Gastroesophageal sphincter (tissue), 3 donors: ENCODE measurements at regions not wholly inside any gene's neighbourhood (a gene's known extent, or its start where the extent isn't known, plus 50 kb on each side); places are given as distances from the start of the nearest gene placed in this dataset.

Experiments
- CTCF ChIP-seq, 4 experiments: fragments of 200-600 bp in 2 of 4; fragments of 450-650 bp in 2 of 4; sonication (generic) in 1 of 4; IDR thresholded peaks; one replicate each; pipeline ENCODE4 v1.5.1; 2017 to 2019; ENCODE audit warnings: antibody characterized with exemption in 4 of 4, mild to moderate bottlenecking in 2 of 4, moderate library complexity in 2 of 4
- EP300 ChIP-seq: sonication (generic); formaldehyde crosslinking; IDR thresholded peaks from one replicate; pipeline ENCODE4 v1.6.1; 2017; ENCODE audit warnings: antibody characterized with exemption, mild to moderate bottlenecking
- POLR2AphosphoS5 ChIP-seq: sonication (generic); formaldehyde crosslinking; IDR thresholded peaks from one replicate; pipeline ENCODE4 v1.6.1; 2017; ENCODE audit warnings: antibody characterized with exemption

GRCh38 chr22:27152033-27152432, 494.6 kb downstream of the MIAT start:
- TF ChIP-seq CTCF (IDR thresholded peaks at IDR 0.05) (no peak), EP300 (no peak), POLR2AphosphoS5 (no peak)
